Fibroblast of lung (primary cell): ENCODE measurements at regions not wholly inside any gene's neighbourhood (a gene's known extent, or its start where the extent isn't known, plus 50 kb on each side); places are given as distances from the start of the nearest gene placed in this dataset.

Experiments used
- EZH2 ChIP-seq: IDR thresholded peaks from 2 replicates; pipeline ENCODE4 v1.5.1; 2012; ENCODE audit warnings: low read length, control low read depth, mild to moderate bottlenecking; ENCODE audit errors: missing control alignments
- TF ChIP-seq, protein P1 (sequence below), 2 donors: IDR thresholded peaks in 1 of 2; conservative IDR thresholded peaks in 1 of 2; 1 replicate in 1 of 2; 2 replicates in 1 of 2; pipeline ENCODE4 v1.5.1; 2011 to 2012; ENCODE audit warnings: low read length in 2 of 2, control low read depth in 1 of 2, inconsistent platforms in 1 of 2, low read depth in 1 of 2, mild to moderate bottlenecking in 1 of 2

DNA sequence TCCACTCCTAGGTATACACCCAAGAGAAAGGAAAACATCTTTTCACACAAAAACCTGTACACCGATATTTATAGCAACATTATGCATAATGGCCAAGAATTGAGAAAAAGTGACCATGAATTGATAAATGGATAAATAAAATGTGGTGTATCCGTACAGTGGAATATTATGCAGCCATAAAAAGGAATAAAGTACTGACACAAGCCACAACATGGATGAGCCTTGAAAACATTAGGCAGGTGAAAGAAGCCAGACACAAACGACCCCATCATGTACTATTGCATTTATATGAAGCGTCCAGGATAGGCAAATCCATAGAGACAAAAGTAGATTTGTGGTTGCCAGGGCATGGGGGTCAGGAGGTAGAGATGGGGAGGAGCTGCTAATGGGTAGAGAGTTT, 64.2 kb upstream of the SLC6A6 start:
- TF ChIP-seq, protein P1, sequence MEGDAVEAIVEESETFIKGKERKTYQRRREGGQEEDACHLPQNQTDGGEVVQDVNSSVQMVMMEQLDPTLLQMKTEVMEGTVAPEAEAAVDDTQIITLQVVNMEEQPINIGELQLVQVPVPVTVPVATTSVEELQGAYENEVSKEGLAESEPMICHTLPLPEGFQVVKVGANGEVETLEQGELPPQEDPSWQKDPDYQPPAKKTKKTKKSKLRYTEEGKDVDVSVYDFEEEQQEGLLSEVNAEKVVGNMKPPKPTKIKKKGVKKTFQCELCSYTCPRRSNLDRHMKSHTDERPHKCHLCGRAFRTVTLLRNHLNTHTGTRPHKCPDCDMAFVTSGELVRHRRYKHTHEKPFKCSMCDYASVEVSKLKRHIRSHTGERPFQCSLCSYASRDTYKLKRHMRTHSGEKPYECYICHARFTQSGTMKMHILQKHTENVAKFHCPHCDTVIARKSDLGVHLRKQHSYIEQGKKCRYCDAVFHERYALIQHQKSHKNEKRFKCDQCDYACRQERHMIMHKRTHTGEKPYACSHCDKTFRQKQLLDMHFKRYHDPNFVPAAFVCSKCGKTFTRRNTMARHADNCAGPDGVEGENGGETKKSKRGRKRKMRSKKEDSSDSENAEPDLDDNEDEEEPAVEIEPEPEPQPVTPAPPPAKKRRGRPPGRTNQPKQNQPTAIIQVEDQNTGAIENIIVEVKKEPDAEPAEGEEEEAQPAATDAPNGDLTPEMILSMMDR (conservative IDR thresholded peaks at IDR 0.05 in 1 of 2, IDR thresholded peaks at IDR 0.05 in 1 of 2; ENCODE audit: low read depth in 1 of 2, low read length in 2 of 2) = no peak
- TF ChIP-seq EZH2 = no peak
